H1 (cell line): ENCODE measurements at regions not wholly inside any gene's neighbourhood (a gene's known extent, or its start where the extent isn't known, plus 50 kb on each side); places are given as distances from the start of the nearest gene placed in this dataset.

Experiments used
- GABPA ChIP-seq: IDR thresholded peaks from 2 replicates; pipeline ENCODE4 v1.6.1; 2011; ENCODE audit warnings: mild to moderate bottlenecking, low read length, moderate library complexity, borderline replicate concordance; ENCODE audit not compliant: insufficient read depth
- GTF2F1 ChIP-seq: IDR thresholded peaks from 2 replicates; pipeline ENCODE4 v1.6.1; 2012; ENCODE audit warnings: low read depth, low read length, improper control_type of control experiment, borderline replicate concordance
- MAFK ChIP-seq: IDR thresholded peaks from 2 replicates; pipeline ENCODE4 v1.6.1; 2012; ENCODE audit warnings: low read depth, mild to moderate bottlenecking, improper control_type of control experiment, low read length
- RBBP5 ChIP-seq: IDR thresholded peaks from 2 replicates; pipeline ENCODE4 v1.7.1; 2012; ENCODE audit warnings: low read depth, mild to moderate bottlenecking, inconsistent platforms, low read length, moderate library complexity, borderline replicate concordance
- RNF2 ChIP-seq: fragments of 200-900, 300-1000 bp; sonication (generic); IDR thresholded peaks from 2 replicates; pipeline ENCODE4 v1.7.1; 2016; ENCODE audit warnings: borderline replicate concordance, low read depth, mild to moderate bottlenecking, antibody characterized with exemption, low read length; ENCODE audit not compliant: poor library complexity, severe bottlenecking; ENCODE audit errors: missing control alignments
- SAP30 ChIP-seq: fragments of 300-600 bp; sonication (generic); IDR thresholded peaks from 2 replicates; pipeline ENCODE4 v1.7.1; 2012; ENCODE audit warnings: low read length, moderate library complexity, mild to moderate bottlenecking, inconsistent platforms; ENCODE audit not compliant: insufficient read depth, insufficient replicate concordance
- TF ChIP-seq, protein P1 (sequence below): fragments of 300-600 bp; sonication (generic); IDR thresholded peaks from 2 replicates; pipeline ENCODE4 v1.7.1; 2012; ENCODE audit warnings: low read length, moderate library complexity, mild to moderate bottlenecking, inconsistent platforms; ENCODE audit not compliant: insufficient replicate concordance

- TF ChIP-seq, protein P1, sequence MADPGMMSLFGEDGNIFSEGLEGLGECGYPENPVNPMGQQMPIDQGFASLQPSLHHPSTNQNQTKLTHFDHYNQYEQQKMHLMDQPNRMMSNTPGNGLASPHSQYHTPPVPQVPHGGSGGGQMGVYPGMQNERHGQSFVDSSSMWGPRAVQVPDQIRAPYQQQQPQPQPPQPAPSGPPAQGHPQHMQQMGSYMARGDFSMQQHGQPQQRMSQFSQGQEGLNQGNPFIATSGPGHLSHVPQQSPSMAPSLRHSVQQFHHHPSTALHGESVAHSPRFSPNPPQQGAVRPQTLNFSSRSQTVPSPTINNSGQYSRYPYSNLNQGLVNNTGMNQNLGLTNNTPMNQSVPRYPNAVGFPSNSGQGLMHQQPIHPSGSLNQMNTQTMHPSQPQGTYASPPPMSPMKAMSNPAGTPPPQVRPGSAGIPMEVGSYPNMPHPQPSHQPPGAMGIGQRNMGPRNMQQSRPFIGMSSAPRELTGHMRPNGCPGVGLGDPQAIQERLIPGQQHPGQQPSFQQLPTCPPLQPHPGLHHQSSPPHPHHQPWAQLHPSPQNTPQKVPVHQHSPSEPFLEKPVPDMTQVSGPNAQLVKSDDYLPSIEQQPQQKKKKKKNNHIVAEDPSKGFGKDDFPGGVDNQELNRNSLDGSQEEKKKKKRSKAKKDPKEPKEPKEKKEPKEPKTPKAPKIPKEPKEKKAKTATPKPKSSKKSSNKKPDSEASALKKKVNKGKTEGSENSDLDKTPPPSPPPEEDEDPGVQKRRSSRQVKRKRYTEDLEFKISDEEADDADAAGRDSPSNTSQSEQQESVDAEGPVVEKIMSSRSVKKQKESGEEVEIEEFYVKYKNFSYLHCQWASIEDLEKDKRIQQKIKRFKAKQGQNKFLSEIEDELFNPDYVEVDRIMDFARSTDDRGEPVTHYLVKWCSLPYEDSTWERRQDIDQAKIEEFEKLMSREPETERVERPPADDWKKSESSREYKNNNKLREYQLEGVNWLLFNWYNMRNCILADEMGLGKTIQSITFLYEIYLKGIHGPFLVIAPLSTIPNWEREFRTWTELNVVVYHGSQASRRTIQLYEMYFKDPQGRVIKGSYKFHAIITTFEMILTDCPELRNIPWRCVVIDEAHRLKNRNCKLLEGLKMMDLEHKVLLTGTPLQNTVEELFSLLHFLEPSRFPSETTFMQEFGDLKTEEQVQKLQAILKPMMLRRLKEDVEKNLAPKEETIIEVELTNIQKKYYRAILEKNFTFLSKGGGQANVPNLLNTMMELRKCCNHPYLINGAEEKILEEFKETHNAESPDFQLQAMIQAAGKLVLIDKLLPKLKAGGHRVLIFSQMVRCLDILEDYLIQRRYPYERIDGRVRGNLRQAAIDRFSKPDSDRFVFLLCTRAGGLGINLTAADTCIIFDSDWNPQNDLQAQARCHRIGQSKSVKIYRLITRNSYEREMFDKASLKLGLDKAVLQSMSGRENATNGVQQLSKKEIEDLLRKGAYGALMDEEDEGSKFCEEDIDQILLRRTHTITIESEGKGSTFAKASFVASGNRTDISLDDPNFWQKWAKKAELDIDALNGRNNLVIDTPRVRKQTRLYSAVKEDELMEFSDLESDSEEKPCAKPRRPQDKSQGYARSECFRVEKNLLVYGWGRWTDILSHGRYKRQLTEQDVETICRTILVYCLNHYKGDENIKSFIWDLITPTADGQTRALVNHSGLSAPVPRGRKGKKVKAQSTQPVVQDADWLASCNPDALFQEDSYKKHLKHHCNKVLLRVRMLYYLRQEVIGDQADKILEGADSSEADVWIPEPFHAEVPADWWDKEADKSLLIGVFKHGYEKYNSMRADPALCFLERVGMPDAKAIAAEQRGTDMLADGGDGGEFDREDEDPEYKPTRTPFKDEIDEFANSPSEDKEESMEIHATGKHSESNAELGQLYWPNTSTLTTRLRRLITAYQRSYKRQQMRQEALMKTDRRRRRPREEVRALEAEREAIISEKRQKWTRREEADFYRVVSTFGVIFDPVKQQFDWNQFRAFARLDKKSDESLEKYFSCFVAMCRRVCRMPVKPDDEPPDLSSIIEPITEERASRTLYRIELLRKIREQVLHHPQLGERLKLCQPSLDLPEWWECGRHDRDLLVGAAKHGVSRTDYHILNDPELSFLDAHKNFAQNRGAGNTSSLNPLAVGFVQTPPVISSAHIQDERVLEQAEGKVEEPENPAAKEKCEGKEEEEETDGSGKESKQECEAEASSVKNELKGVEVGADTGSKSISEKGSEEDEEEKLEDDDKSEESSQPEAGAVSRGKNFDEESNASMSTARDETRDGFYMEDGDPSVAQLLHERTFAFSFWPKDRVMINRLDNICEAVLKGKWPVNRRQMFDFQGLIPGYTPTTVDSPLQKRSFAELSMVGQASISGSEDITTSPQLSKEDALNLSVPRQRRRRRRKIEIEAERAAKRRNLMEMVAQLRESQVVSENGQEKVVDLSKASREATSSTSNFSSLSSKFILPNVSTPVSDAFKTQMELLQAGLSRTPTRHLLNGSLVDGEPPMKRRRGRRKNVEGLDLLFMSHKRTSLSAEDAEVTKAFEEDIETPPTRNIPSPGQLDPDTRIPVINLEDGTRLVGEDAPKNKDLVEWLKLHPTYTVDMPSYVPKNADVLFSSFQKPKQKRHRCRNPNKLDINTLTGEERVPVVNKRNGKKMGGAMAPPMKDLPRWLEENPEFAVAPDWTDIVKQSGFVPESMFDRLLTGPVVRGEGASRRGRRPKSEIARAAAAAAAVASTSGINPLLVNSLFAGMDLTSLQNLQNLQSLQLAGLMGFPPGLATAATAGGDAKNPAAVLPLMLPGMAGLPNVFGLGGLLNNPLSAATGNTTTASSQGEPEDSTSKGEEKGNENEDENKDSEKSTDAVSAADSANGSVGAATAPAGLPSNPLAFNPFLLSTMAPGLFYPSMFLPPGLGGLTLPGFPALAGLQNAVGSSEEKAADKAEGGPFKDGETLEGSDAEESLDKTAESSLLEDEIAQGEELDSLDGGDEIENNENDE: no peak
- TF ChIP-seq GABPA (no peak), MAFK (no peak), GTF2F1 (no peak), RNF2 (no peak), SAP30 (no peak), RBBP5 (no peak)
Measured at GRCh38 chr17:11094331-11094730, 146.7 kb upstream of the SHISA6 start (continued).
